Posterior vena cava (tissue), 2 donors: ENCODE measurements at regions not wholly inside any gene's neighbourhood (a gene's known extent, or its start where the extent isn't known, plus 50 kb on each side); places are given as distances from the start of the nearest gene placed in this dataset.
"Not testable (repeated sequence)": the region's sequence is repeated elsewhere in the genome, so short reads cannot be mapped to it uniquely, and the experiment has no call there.

Experiments
- DNase-seq: peaks from one replicate; pipeline ENCODE4 v3.0.0-alpha.2; 2020; ENCODE audit warnings: low spot score
- intact Hi-C, 2 donors: fragments of 100-400 bp; cut with DNase I; formaldehyde crosslinking; loops; one replicate each; pipeline versions ENCODE4 v1.14.1 to v1.14.2; 2022 to 2023
- donor health status: DM: yes; HTN: yes; CAD: no.
- donor health status: DM: yes; HTN: yes; CAD: no.

DNA sequence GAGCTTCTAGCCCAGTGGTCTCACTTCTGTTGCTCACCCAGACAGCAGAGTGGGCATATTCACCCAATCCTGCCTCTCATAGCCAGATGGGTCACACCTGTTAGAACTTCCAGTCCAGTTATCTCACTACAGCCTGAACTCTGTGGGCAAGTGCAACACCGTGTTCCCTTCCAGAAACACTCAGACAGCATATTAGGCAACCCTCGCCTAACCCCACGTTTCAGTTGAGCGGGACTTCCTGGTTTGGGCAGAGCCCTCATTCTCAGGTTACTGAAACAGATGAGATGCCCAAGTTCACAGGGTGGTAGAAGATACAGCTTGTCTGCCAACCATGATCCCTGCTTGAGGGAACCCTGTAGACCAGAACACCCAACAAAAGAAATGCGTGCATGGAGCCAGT is 538.2 kb downstream of the CYLC2 start:
- intact Hi-C loops, result no loop called here
- DNase-seq, result no peak

DNA sequence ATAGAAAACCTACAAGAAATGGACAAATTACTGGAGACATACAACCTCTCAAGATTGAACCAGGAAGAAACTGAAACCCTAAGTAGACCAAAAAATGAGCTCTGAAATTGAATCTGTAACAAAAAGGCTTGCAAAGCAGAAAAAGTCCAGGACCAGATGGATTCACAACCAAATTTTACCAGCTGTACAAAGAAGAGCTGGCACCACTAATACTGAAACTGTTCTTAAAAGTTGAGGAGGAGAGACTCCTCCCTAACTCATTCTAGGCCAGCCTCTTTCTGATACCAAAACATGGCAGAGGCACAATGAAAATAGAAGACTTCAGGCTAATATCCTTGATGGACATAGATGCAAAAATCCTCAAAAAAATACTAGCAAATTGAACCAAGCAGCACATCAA is 542.3 kb downstream of the CYLC2 start:
- intact Hi-C loops, result no loop called here
- DNase-seq, result no peak

DNA sequence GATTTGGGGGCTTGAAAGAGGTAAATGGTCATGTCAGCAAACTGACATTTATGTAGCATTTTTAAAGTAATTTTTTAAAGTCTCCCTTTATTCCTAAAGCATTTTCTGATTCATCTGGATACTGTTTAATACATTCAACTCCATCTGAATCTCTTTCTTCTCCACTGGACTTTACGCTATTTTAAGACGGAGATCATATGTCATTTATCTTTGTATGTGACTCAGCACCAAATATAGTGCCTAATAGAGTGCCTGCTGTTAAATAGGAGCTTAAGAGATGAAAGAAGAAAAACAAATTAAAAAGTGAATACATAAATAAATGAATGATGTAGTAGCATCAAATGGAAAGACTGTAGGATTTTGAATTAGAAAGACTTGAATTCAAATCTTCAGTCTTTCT is 548.8 kb upstream of the SMC2 start:
- intact Hi-C loops, result no loop called here
- no peak for DNase-seq

DNA sequence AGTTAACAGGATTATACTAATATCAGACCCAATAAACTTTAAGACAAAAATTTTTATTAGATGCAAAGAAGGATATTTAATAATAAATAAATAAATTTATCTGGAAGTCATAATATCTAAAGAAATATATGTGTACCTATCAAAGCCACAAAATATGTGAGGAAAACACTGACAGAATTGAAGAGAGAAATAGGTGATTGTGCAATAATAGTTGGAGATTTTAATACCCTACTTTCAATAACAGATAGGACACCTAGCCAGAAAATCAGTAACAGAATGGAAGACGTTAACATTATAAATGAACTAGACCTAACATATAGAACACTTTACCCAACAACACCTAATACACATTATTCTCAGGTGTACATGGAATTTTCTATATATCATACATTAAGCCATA is 541.4 kb upstream of the SMC2 start:
- no peak for DNase-seq
- intact Hi-C loops, result no loop called here

GRCh38 chr9:103574056-103574455 is 520.1 kb upstream of the SMC2 start:
- intact Hi-C loops, result no loop called here
- DNase-seq, result no peak

DNA sequence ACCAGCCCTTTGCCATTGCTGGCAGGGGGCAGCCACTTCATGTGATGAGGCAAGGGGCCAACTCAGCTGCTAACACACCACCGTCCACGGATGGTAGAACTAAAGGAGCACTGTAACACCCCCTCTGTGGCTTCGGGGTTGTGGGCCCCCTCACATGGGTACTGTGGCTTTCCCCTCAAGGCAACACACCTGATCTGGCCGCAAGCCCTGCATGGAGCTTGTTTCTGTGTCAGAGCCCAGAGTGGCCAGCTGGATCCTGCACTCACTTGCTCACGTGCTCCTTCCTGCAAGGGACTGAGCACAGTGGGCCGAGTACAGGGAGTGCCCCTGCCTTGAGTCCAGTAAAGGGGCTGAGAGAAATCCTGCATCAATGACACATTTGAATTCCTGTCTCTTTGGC is 507.4 kb upstream of the SMC2 start:
- intact Hi-C loops, result no loop called here

GRCh38 chr9:103601287-103601686 is 492.8 kb upstream of the SMC2 start:
- intact Hi-C loops, result no loop called here
- DNase-seq, result no peak

More for the DNA sequence above, 507.4 kb upstream of the SMC2 start:
- DNase-seq, result no peak

DNA sequence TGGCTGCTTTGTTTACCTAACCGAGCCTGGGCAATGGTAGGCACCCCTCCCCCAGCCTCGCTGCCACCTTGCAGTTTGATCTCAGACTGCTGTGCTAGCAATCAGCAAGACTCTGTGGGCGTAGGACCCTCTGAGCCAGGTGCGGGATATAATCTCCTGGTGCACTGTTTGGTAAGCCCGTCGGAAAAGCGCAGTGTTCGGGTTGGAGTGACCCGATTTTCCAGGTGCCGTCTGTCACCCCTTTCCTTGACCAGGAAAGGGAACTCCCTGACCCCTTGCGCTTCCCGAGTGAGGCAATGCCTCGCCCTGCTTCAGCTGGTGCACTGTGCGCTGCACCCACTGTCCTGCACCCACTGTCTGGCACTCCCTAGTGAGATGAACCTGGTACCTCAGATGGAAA is 482.2 kb upstream of the SMC2 start:
- DNase-seq, intact Hi-C loops: not testable (repeated sequence)

DNA sequence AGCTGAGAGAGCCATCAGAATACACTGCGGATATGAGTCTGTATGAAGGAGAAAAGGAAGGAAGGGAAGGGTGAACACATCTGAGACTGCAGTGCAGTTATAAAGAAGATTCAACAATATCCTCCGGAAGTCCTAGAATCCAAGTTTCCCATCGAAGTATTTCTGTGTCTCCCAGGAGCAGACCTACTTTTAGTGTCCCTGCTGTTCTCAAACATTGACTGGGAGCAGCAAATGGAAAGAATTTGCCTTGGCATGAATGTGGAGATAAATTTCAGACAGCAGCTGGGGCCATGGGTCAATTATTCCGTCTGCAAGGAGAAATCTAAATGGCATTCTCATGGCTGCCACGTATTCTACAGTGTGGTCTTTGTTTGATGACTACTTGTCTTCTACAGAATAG is 478.1 kb upstream of the SMC2 start:
- DNase-seq, result no peak
- intact Hi-C loops, result no loop called here

- intact Hi-C loops, result no loop called here
- no peak for DNase-seq
Observed at GRCh38 chr9:103617046-103617445, 477.1 kb upstream of the SMC2 start.

DNA sequence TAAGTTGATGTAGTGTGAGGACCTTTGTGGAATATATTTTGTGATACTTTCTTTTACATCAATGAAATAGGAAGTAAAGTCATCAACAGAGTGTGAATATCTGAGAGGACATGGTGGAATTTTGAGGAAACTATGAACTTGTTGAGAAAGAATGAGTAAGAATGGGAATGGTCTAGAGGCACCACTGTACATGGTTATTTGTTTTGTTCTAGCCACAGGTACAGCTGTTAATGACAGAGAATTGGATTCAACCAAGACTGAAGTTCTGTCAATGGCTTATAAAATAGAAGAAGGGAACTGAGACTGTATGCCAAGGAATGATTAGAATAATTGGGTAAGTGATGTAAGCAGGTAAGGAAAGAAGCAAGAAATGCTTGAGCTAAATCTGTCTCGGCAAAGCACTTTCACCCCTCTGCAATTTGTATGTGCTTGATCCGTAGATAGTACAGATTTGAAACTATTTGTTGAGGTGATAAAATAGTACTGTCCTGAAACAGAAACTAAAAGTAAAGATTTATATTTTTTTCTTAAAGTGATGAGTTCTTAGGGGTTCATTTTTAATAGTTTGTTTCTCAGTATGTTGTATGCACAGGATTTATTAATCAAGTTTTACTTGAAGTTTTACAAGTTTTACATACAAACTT is 468.8 kb upstream of the SMC2 start:
- no peak for DNase-seq
- intact Hi-C loops, result no loop called here

GRCh38 chr9:103627731-103628130 is 466.4 kb upstream of the SMC2 start:
- no peak for DNase-seq
- intact Hi-C loops, result no loop called here

- DNase-seq, result no peak
- intact Hi-C loops, result no loop called here
Observed at GRCh38 chr9:103649086-103649485, 445.0 kb upstream of the SMC2 start.

GRCh38 chr9:103658156-103658555 is 436.0 kb upstream of the SMC2 start:
- no peak for DNase-seq
- intact Hi-C loops, result no loop called here

DNA sequence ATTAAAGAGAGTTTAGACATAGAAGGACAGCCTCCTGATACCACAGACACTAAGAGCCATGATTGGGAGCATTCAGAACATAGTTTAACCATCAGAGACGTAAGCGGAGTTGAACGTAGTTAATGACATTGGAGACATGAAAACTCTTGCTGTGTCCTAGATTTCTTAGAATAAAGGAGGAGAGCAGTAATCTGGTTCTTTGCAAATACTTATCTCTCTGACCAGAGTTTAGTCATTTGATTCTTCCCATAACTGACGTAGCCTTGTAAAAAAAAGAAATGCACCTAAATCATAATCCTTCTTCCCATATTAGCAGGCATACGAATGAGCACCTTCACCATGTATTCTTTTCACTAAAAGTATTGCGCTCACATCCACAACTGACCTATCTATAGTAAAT is 433.3 kb upstream of the SMC2 start:
- no peak for DNase-seq
- intact Hi-C loops, result no loop called here

- DNase-seq, result no peak
- intact Hi-C loops, result no loop called here
Observed at GRCh38 chr9:103661663-103662062, 432.4 kb upstream of the SMC2 start.

DNA sequence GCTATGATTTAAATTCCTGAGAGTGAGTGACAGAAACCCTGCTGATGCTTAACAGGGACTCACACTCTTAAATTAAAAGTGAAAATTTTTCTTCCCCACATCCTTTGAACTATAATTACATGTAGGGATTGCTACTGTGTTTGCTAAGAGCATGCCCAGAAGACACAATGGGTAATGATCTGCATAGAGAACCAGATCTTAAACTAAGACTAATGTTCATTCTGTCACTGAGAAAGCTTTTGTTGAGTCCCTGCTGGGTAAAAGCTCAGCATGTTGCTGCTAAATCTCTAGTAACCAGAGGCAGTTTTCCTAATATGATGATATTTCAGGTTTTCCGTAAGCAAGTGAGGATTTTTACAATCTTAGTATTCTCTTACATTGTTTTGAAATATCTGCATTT is 424.8 kb upstream of the SMC2 start:
- intact Hi-C loops, result no loop called here
- DNase-seq, result no peak

DNA sequence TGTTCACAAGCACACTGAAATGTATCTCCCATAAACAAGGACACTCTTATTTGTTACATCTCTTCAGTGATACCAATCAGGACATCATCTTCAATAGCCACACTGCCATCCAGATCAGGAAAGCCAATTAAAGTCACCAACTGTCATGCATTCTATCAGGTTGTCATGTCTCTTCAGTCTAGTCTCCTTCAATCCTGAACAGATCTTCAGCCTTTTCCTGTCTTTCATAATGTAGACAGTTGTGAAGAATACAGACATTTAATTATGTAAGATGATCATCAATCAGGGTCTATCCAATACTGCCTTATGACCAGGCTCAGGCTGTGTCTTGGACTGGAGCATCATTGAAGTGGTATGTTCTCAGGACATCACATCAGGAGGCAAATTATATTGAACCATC is 419.8 kb upstream of the SMC2 start:
- no peak for DNase-seq
- intact Hi-C loops, result no loop called here

DNA sequence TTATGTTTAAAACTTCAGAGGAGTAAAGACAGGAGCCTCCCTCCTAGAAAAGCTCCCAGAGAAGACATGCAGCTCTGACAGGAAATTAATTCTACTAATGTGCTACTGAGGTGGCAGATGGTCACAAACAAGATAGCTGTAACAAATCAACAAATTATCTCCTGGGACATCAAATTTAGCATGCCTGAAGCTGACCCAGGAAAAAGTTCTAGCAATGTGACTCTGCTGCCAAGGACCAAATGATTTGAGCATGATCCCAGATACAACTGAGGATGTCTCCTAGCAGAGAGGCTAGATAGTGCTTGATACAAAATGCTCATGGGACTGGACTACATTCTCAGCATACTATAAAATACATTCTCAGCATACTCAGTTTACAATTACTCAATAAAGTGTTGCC is 413.5 kb upstream of the SMC2 start:
- intact Hi-C loops, result no loop called here
- no peak for DNase-seq

- intact Hi-C loops, result no loop called here
- DNase-seq, result no peak
Observed at GRCh38 chr9:103681435-103681834, 412.7 kb upstream of the SMC2 start.

DNA sequence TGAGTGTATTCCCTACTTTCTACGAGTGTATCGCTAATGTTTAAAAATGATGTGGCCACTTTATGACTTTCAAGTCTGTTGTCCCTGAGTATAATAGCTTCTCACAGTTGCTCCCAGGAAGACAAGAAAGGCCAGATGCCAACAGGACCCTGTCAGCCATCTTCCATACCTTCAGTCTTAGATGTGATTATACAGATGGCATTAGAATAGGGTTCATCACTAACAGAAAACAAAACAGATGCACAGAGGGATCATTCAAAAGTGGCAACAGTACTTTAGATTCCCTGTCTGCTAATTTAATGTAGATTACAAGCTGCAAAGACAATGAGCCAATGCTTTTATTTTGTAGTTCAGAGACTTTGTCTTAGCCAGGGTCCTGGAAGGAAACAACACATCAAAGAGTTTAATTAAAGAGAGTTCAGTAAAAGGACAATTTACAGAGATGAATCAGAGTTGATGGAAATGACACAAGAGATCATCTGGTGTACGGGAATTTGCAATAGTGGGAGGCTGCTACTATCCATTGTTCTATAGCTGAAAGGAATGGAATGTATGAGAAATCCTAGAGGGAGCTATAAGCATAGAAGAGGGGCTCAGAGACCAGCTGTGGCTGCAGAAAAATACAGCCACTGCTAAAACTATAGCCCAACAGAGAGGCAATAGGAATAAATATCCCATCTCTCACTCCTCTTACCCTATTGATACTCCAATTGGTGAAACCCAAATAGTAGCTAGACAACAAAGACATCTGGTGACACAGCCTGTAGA is 393.7 kb upstream of the SMC2 start:
- intact Hi-C loops, result no loop called here
- no peak for DNase-seq
